SK-N-SH treated with all-trans-retinoic acid at 6 μM for 48 hours (cell line): ENCODE measurements at regions not wholly inside any gene's neighbourhood (a gene's known extent, or its start where the extent isn't known, plus 50 kb on each side); places are given as distances from the start of the nearest gene placed in this dataset.

Experiments
- ATAC-seq: fragments of 200-7000 bp; cut with Tn5 transposase; 3 replicates; pipeline ENCODE4 v1.9.1; 2020; ENCODE audit warnings: mild to moderate bottlenecking, moderate library complexity
- ARNTL ChIP-seq: fragments of 450-650 bp; formaldehyde crosslinking; IDR thresholded peaks from 2 replicates; pipeline ENCODE4 v1.5.0; 2020; ENCODE audit warnings: low read depth, mild to moderate bottlenecking, moderate library complexity, borderline replicate concordance
- BACH2 ChIP-seq: fragments of 250-450 bp; sonication (Bioruptor Pico); IDR thresholded peaks from 2 replicates; pipeline ENCODE4 v1.9.0; 2021; ENCODE audit warnings: mild to moderate bottlenecking, borderline replicate concordance
- CREB5 ChIP-seq: fragments of 250-450 bp; sonication (Bioruptor Pico); IDR thresholded peaks from 2 replicates; pipeline ENCODE4 v1.5.1; 2020; ENCODE audit warnings: low read depth, mild to moderate bottlenecking, moderate library complexity
- CSDC2 ChIP-seq: fragments of 250-450 bp; sonication (Bioruptor Pico); IDR thresholded peaks from 2 replicates; pipeline ENCODE4 v1.5.0; 2020; ENCODE audit warnings: mild to moderate bottlenecking, moderate library complexity
- CSRNP3 ChIP-seq: fragments of 250-450 bp; sonication (Bioruptor Pico); IDR thresholded peaks from 2 replicates; pipeline ENCODE4 v1.5.1; 2021; ENCODE audit warnings: mild to moderate bottlenecking, moderate library complexity
- ESRRG ChIP-seq: fragments of 250-450 bp; sonication (Bioruptor Pico); IDR thresholded peaks from 2 replicates; pipeline ENCODE4 v1.6.1; 2021; ENCODE audit warnings: mild to moderate bottlenecking
- GLIS3 ChIP-seq: fragments of 250-450 bp; sonication (Bioruptor Pico); IDR thresholded peaks from 2 replicates; pipeline ENCODE4 v1.5.0; 2020; ENCODE audit warnings: mild to moderate bottlenecking, moderate library complexity
- ISL1 ChIP-seq: fragments of 250-450 bp; sonication (Bioruptor Pico); IDR thresholded peaks from 2 replicates; pipeline ENCODE4 v2.1.2; 2022; ENCODE audit warnings: mild to moderate bottlenecking, moderate library complexity
- OSR1 ChIP-seq: fragments of 250-450 bp; sonication (Bioruptor Pico); IDR thresholded peaks from 2 replicates; pipeline ENCODE4 v1.8.0; 2022; ENCODE audit warnings: moderate library complexity, mild to moderate bottlenecking, inconsistent platforms
- PATZ1 ChIP-seq: fragments of 250-450 bp; sonication (Bioruptor Pico); IDR thresholded peaks from 2 replicates; pipeline ENCODE4 v1.8.0; 2020; ENCODE audit warnings: mild to moderate bottlenecking, moderate library complexity, borderline replicate concordance
- POU6F1 ChIP-seq: fragments of 250-450 bp; sonication (Bioruptor Pico); IDR thresholded peaks from 2 replicates; pipeline ENCODE4 v1.8.0; 2021; ENCODE audit warnings: low read depth, mild to moderate bottlenecking, moderate library complexity, borderline replicate concordance
- PPARA ChIP-seq: fragments of 250-450 bp; sonication (Bioruptor Pico); IDR thresholded peaks from 2 replicates; pipeline ENCODE4 v1.5.0; 2020; ENCODE audit warnings: mild to moderate bottlenecking, borderline replicate concordance
- RARB ChIP-seq: fragments of 250-450 bp; sonication (Bioruptor Pico); IDR thresholded peaks from 2 replicates; pipeline ENCODE4 v1.8.0; 2021; ENCODE audit warnings: mild to moderate bottlenecking, moderate library complexity
- SNAI2 ChIP-seq: fragments of 250-450 bp; sonication (Bioruptor Pico); IDR thresholded peaks from 2 replicates; pipeline ENCODE4 v1.5.0; 2020; ENCODE audit warnings: mild to moderate bottlenecking, moderate library complexity
- TCF4 ChIP-seq: fragments of 250-450 bp; sonication (Bioruptor Pico); IDR thresholded peaks from 2 replicates; pipeline ENCODE4 v1.8.0; 2021; ENCODE audit warnings: mild to moderate bottlenecking, moderate library complexity, borderline replicate concordance
- TOX ChIP-seq: fragments of 250-450 bp; sonication (Bioruptor Pico); IDR thresholded peaks from 2 replicates; pipeline ENCODE4 v1.8.0; 2021; ENCODE audit warnings: mild to moderate bottlenecking, moderate library complexity, borderline replicate concordance
- ZC3H10 ChIP-seq: fragments of 250-450 bp; sonication (Bioruptor Pico); IDR thresholded peaks from 2 replicates; pipeline ENCODE4 v1.5.1; 2021; ENCODE audit warnings: mild to moderate bottlenecking, moderate library complexity
- ZFP3 ChIP-seq: fragments of 250-450 bp; sonication (Bioruptor Pico); IDR thresholded peaks from 2 replicates; pipeline ENCODE4 v1.5.0; 2020; ENCODE audit warnings: mild to moderate bottlenecking, moderate library complexity
- ZFP30 ChIP-seq: fragments of 450-650 bp; formaldehyde crosslinking; IDR thresholded peaks from 2 replicates; pipeline ENCODE4 v1.5.0; 2022; ENCODE audit warnings: mild to moderate bottlenecking, moderate library complexity
- ZNF565 ChIP-seq: fragments of 450-650 bp; formaldehyde crosslinking; conservative IDR thresholded peaks from 2 replicates; pipeline ENCODE4 v1.5.0; 2020; ENCODE audit warnings: low read depth, mild to moderate bottlenecking, moderate library complexity
- ZNF70 ChIP-seq: fragments of 450-650 bp; formaldehyde crosslinking; IDR thresholded peaks from 2 replicates; pipeline ENCODE4 v1.5.0; 2020; ENCODE audit warnings: mild to moderate bottlenecking, moderate library complexity
- ZNF8 ChIP-seq: fragments of 450-650 bp; formaldehyde crosslinking; IDR thresholded peaks from 2 replicates; pipeline ENCODE4 v1.5.0; 2020; ENCODE audit warnings: mild to moderate bottlenecking, moderate library complexity

GRCh38 chr2:210762604-210763588 is 206.5 kb downstream of the CPS1 start:
- TF ChIP-seq ZNF8 (CRISPR knock-in tag) (no peak), ZNF70 (no peak), TOX (no peak), ZNF565 (CRISPR knock-in tag) (no peak), POU6F1 (no peak), ZFP30 (CRISPR knock-in tag) (no peak), GLIS3 (CRISPR knock-in tag) (no peak), RARB (no peak), CREB5 (CRISPR knock-in tag) (no peak), CSDC2 (CRISPR knock-in tag) (no peak), ARNTL (no peak), PPARA (no peak), ZFP3 (CRISPR knock-in tag) (no peak), SNAI2 (no peak), CSRNP3 (CRISPR knock-in tag) (no peak)
- ATAC-seq = no peak

GRCh38 chr2:210768329-210768910 is 212.0 kb downstream of the CPS1 start:
- TF ChIP-seq ARNTL (no peak), SNAI2 (no peak), ESRRG (CRISPR knock-in tag) (no peak), OSR1 (CRISPR knock-in tag) (no peak), ZC3H10 (CRISPR knock-in tag) (no peak), TCF4 (CRISPR knock-in tag) (no peak), RARB (no peak), POU6F1 (no peak), BACH2 (CRISPR knock-in tag) (no peak), TOX (no peak)
- no peak for ATAC-seq

GRCh38 chr2:210776756-210777155 is 220.4 kb downstream of the CPS1 start:
- TF ChIP-seq TOX = no peak
- TF ChIP-seq GLIS3 (CRISPR knock-in tag) = no peak
- TF ChIP-seq TCF4 (CRISPR knock-in tag) = no peak
- no peak for TF ChIP-seq ZNF565 (CRISPR knock-in tag)
- TF ChIP-seq ISL1 = no peak
- TF ChIP-seq RARB = no peak
- no peak for TF ChIP-seq ARNTL
- TF ChIP-seq SNAI2 = no peak
- TF ChIP-seq BACH2 (CRISPR knock-in tag) = no peak
- TF ChIP-seq PATZ1 = no peak
- TF ChIP-seq PPARA = no peak
- no peak for TF ChIP-seq ZC3H10 (CRISPR knock-in tag)
- no peak for TF ChIP-seq OSR1 (CRISPR knock-in tag)
- no peak for TF ChIP-seq ESRRG (CRISPR knock-in tag)
- TF ChIP-seq ZNF8 (CRISPR knock-in tag) = no peak
- TF ChIP-seq CREB5 (CRISPR knock-in tag) = no peak
- TF ChIP-seq ZNF70 = no peak
- TF ChIP-seq CSDC2 (CRISPR knock-in tag) = no peak
- no peak for TF ChIP-seq POU6F1

More at GRCh38 chr2:210776756-210777155, 220.4 kb downstream of the CPS1 start:
- no peak for ATAC-seq
